ENCODE measurements at regions not wholly inside any gene's neighbourhood (a gene's known extent, or its start where the extent isn't known, plus 50 kb on each side); places are given as distances from the start of the nearest gene placed in this dataset.

DNA sequence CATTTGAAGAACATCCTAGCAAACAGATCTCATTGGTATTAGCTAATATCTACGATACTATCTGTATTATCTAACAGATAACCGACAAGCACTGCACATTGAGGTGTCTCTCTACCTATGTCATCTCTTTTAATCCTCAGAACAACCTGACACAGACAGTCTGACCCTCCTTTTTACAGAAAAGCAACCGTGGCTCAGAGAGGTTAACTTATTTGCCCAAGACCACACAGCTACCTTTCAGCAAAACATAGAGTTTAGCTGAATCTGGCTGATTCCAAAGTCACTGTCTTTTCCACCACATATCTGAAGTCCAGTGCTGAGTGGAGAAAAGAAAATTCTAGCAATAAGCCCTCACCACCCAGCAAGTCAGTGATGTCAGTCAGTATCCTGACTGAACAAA, 358.7 kb upstream of the JARID2 start:
- no peaks in the 10 kb centered on the region for H3K27me3 ChIP-seq (ENCODE audit: control insufficient read depth, low read length)
- H3K79me2 ChIP-seq (ENCODE audit: control insufficient read depth, low read length) = no peaks in the 10 kb centered on the region
- H3K36me3 ChIP-seq (ENCODE audit: control insufficient read depth, low read length) = no peaks in the 10 kb centered on the region
- TF ChIP-seq, protein P1, sequence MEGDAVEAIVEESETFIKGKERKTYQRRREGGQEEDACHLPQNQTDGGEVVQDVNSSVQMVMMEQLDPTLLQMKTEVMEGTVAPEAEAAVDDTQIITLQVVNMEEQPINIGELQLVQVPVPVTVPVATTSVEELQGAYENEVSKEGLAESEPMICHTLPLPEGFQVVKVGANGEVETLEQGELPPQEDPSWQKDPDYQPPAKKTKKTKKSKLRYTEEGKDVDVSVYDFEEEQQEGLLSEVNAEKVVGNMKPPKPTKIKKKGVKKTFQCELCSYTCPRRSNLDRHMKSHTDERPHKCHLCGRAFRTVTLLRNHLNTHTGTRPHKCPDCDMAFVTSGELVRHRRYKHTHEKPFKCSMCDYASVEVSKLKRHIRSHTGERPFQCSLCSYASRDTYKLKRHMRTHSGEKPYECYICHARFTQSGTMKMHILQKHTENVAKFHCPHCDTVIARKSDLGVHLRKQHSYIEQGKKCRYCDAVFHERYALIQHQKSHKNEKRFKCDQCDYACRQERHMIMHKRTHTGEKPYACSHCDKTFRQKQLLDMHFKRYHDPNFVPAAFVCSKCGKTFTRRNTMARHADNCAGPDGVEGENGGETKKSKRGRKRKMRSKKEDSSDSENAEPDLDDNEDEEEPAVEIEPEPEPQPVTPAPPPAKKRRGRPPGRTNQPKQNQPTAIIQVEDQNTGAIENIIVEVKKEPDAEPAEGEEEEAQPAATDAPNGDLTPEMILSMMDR (IDR thresholded peaks at IDR 0.05; ENCODE audit: low read depth, low read length, poor library complexity, severe bottlenecking) = no peak
- no peak for TF ChIP-seq EZH2phosphoT487 (IDR thresholded peaks at IDR 0.05; ENCODE audit: borderline replicate concordance, low read length)
- H3K9me3 ChIP-seq (ENCODE audit: control insufficient read depth, insufficient read depth, low read length) = no peaks in the 10 kb centered on the region
- H3K4me2 ChIP-seq (ENCODE audit: low read length) = no peak overlapping the region
- H3K27ac ChIP-seq (ENCODE audit: low read depth, low read length) = no peak overlapping the region
- H3K4me1 ChIP-seq (ENCODE audit: control insufficient read depth, low read length) = peaks cover 6% of the 10 kb centered on the region; the same call in 1 of the 2 replicates
- no peaks in the 10 kb centered on the region for H3K9me2 ChIP-seq (replicated peaks; ENCODE audit: control insufficient read depth, low read length)
- H3F3A ChIP-seq (ENCODE audit: control insufficient read depth, insufficient read depth) = no peaks in the 10 kb centered on the region
- H4K20me1 ChIP-seq (ENCODE audit: control insufficient read depth, insufficient read depth, low read depth, low read length) = no peaks in the 10 kb centered on the region
- no peak overlapping the region for H3K4me3 ChIP-seq (ENCODE audit: low read length)

DNA sequence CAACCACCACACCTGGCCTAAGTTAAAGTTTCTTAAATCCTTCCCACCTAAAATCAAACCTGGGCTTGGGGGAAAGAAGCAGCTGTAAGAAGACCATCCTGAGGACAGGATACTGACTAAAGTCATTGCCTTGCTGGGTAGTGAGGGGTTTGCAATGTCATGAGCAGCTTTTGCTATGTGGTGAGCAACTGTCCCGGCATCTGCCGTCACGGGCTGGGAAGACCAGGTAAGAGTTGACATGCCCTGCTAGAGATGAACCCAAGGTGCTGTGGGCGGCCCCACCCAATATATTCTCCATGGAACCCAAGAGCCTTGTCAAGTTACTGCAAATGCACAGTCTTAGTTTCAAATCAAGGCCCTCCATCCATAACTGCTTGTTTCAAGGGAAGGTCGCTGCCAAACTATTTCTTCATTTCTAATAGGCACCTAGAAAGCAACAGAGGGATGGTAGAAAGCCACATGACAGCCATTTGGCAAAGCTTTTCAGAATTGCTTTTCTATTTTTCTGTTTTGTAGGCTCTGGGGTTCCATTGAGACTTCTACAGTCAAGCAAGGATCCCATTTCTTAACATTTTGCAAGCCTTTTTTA, 357.8 kb upstream of the JARID2 start:
- Histone ChIP-seq H3K79me2 (ENCODE audit: control insufficient read depth, low read length) (no peaks in the 10 kb centered on the region), H3K4me3 (ENCODE audit: low read length) (no peak overlapping the region), H3K9me2 (replicated peaks; ENCODE audit: control insufficient read depth, low read length) (no peaks in the 10 kb centered on the region), H4K20me1 (ENCODE audit: control insufficient read depth, insufficient read depth, low read depth, low read length) (no peaks in the 10 kb centered on the region), H3K27me3 (ENCODE audit: control insufficient read depth, low read length) (no peaks in the 10 kb centered on the region), H3K4me1 (ENCODE audit: control insufficient read depth, low read length) (peaks cover 1% of the 10 kb centered on the region; the same call in 1 of the 2 replicates), H3F3A (ENCODE audit: control insufficient read depth, insufficient read depth) (no peaks in the 10 kb centered on the region), H3K36me3 (ENCODE audit: control insufficient read depth, low read length) (no peaks in the 10 kb centered on the region), H3K9me3 (ENCODE audit: control insufficient read depth, insufficient read depth, low read length) (no peaks in the 10 kb centered on the region), H3K4me2 (ENCODE audit: low read length) (no peak overlapping the region), H3K27ac (ENCODE audit: low read depth, low read length) (no peak overlapping the region)
- no peak for TF ChIP-seq EZH2phosphoT487 (IDR thresholded peaks at IDR 0.05; ENCODE audit: borderline replicate concordance, low read length)
- TF ChIP-seq, protein P1 (IDR thresholded peaks at IDR 0.05; ENCODE audit: low read depth, low read length, poor library complexity, severe bottlenecking) = no peak

DNA sequence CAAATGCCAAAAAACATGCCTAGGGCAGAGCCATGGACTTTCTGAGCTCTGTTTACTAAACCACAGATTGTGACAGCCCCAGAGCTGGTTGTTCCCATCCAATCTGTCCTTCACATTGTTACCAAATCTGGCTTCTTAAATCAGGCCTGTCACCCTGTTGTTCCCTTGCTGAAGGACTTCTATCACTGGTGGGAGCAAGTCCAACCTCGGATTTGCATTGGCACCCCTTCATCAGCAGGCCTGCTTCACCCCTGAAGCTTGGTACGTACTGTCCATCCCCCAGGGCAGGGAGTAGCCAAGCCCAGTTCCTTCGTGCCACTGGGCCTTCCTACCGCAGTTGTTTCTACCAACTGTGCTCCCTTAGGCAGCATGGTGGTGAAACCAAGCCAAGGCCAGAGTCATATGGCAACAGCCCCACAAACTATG, 357.3 kb upstream of the JARID2 start:
- H3K4me1 ChIP-seq (ENCODE audit: control insufficient read depth, low read length) = no peaks in the 10 kb centered on the region
- no peaks in the 10 kb centered on the region for H4K20me1 ChIP-seq (ENCODE audit: control insufficient read depth, insufficient read depth, low read depth, low read length)
- no peaks in the 10 kb centered on the region for H3K9me3 ChIP-seq (ENCODE audit: control insufficient read depth, insufficient read depth, low read length)
- H3K4me3 ChIP-seq (ENCODE audit: low read length) = no peak overlapping the region
- H3F3A ChIP-seq (ENCODE audit: control insufficient read depth, insufficient read depth) = no peaks in the 10 kb centered on the region
- H3K36me3 ChIP-seq (ENCODE audit: control insufficient read depth, low read length) = no peaks in the 10 kb centered on the region
- TF ChIP-seq, protein P1 (IDR thresholded peaks at IDR 0.05; ENCODE audit: low read depth, low read length, poor library complexity, severe bottlenecking) = no peak
- no peak for TF ChIP-seq EZH2phosphoT487 (IDR thresholded peaks at IDR 0.05; ENCODE audit: borderline replicate concordance, low read length)
- no peak overlapping the region for H3K4me2 ChIP-seq (ENCODE audit: low read length)
- H3K79me2 ChIP-seq (ENCODE audit: control insufficient read depth, low read length) = no peaks in the 10 kb centered on the region
- H3K27ac ChIP-seq (ENCODE audit: low read depth, low read length) = no peak overlapping the region
- no peaks in the 10 kb centered on the region for H3K9me2 ChIP-seq (replicated peaks; ENCODE audit: control insufficient read depth, low read length)
- H3K27me3 ChIP-seq (ENCODE audit: control insufficient read depth, low read length) = no peaks in the 10 kb centered on the region
